Fibroblast of the aortic adventitia (primary cell): ENCODE measurements at regions not wholly inside any gene's neighbourhood (a gene's known extent, or its start where the extent isn't known, plus 50 kb on each side); places are given as distances from the start of the nearest gene placed in this dataset.

Experiments used
- DNase-seq: peaks from one replicate; pipeline ENCODE4 v3.0.0-alpha.2; 2010; ENCODE audit warnings: low read depth
- H3K4me3 ChIP-seq: 2 replicates; pipeline ENCODE4 v1.5.1; 2011; ENCODE audit warnings: low read depth, mild to moderate bottlenecking, control low read depth, low read length, moderate library complexity
- TF ChIP-seq, protein P1 (sequence below): IDR thresholded peaks from 2 replicates; pipeline ENCODE4 v1.5.1; 2011; ENCODE audit warnings: mild to moderate bottlenecking, low read length, control low read depth, inconsistent platforms; ENCODE audit not compliant: insufficient read depth

DNA sequence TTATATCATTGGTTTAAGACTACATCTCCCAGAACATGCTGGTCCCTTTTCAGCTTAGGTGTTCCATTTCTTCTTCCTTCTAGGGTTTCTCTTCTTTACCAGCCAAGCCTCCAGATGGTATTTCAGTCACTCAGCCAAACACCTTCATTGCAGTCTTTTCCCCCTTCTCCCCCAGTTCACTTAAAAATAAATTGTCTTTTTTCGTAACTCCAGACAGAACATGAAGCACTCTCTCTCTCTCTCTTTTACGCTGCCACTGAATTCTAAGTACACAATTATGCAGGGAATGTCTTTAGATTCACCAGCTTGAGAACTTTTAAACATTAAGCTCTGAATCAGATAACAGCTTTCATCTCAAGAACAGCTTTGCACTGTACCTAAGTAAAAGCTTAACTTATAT lies 419.7 kb upstream of the BRINP1 start:
- no peak for DNase-seq
- TF ChIP-seq, protein P1, sequence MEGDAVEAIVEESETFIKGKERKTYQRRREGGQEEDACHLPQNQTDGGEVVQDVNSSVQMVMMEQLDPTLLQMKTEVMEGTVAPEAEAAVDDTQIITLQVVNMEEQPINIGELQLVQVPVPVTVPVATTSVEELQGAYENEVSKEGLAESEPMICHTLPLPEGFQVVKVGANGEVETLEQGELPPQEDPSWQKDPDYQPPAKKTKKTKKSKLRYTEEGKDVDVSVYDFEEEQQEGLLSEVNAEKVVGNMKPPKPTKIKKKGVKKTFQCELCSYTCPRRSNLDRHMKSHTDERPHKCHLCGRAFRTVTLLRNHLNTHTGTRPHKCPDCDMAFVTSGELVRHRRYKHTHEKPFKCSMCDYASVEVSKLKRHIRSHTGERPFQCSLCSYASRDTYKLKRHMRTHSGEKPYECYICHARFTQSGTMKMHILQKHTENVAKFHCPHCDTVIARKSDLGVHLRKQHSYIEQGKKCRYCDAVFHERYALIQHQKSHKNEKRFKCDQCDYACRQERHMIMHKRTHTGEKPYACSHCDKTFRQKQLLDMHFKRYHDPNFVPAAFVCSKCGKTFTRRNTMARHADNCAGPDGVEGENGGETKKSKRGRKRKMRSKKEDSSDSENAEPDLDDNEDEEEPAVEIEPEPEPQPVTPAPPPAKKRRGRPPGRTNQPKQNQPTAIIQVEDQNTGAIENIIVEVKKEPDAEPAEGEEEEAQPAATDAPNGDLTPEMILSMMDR, result no peak
- no peak overlapping the region for H3K4me3 ChIP-seq

- no peak overlapping the region for H3K4me3 ChIP-seq
- no peak for DNase-seq
- TF ChIP-seq, protein P1, result no peak
These were observed 412.7 kb upstream of the BRINP1 start for GRCh38 chr9:119781886-119782285.

DNA sequence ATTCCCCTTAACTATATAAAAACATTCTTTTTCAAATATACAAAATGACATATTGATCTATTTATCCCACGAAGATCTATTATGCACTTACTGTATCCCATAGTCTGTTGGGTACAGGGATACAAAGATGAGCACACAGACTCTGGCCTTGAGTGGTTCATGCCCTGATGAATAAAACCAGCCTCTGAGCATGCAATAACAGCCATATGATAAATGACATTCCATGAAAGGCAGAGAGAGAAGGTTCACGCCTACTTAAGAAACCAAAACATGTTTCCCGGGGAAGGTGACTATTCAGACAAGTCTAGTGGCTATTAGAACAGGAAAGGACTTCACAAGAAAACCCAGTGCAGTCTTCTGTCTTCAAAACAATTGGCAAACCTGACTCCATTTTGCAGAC lies 406.2 kb upstream of the BRINP1 start:
- DNase-seq, result no peak
- no peak overlapping the region for H3K4me3 ChIP-seq

GRCh38 chr9:119773823-119774222 lies 404.6 kb upstream of the BRINP1 start:
- no peak overlapping the region for H3K4me3 ChIP-seq
- TF ChIP-seq, protein P1, result no peak
- DNase-seq, result no peak

More for the DNA sequence above, 406.2 kb upstream of the BRINP1 start:
- TF ChIP-seq, protein P1, result no peak

GRCh38 chr9:119771341-119771740 lies 402.1 kb upstream of the BRINP1 start:
- no peak overlapping the region for H3K4me3 ChIP-seq
- TF ChIP-seq, protein P1, result no peak
- no peak for DNase-seq

DNA sequence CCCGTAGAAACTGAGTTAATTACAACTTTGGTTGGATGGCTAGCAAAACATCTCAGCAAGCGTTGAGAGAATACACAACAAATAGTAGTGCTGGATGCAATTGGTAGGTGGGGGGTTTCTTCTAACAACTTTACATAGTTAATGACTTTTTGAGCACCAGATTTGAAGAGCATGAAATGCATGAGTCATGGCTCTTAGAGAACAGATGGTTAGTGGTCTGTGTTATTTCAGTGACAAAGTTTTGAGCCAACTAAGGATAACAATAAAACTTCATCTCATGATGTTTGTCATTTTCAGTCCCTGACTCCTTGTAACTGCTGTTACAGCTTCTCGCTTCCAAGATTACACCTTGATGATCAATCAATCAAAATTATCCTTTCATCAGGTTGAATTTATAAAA lies 399.0 kb upstream of the BRINP1 start:
- TF ChIP-seq, protein P1, result no peak
- DNase-seq, result no peak
- H3K4me3 ChIP-seq, result no peak overlapping the region

- H3K4me3 ChIP-seq, result no peak overlapping the region
- no peak for DNase-seq
- TF ChIP-seq, protein P1, result no peak
These were observed 396.5 kb upstream of the BRINP1 start for GRCh38 chr9:119765632-119766175.
